Testis (tissue), 2 donors: ENCODE measurements at regions not wholly inside any gene's neighbourhood (a gene's known extent, or its start where the extent isn't known, plus 50 kb on each side); places are given as distances from the start of the nearest gene placed in this dataset.

Experiments
- DNase-seq: peaks from one replicate; pipeline ENCODE4 v3.0.0-alpha.2; 2019
- H3K27ac ChIP-seq, 2 donors: fragments of 200-600 bp; sonication (generic); one replicate each; pipeline ENCODE4 v1.5.1; 2019
- H3K27me3 ChIP-seq: fragments of 200-600 bp; sonication (generic); one replicate; pipeline ENCODE4 v1.5.1; 2019
- H3K36me3 ChIP-seq: fragments of 200-600 bp; sonication (generic); one replicate; pipeline ENCODE4 v1.5.1; 2017; ENCODE audit warnings: low read depth; ENCODE audit errors: missing control alignments
- H3K4me1 ChIP-seq: fragments of 200-600 bp; sonication (generic); one replicate; pipeline ENCODE4 v1.5.1; 2019
- H3K4me3 ChIP-seq, 2 donors: fragments of 200-600 bp; sonication (generic); one replicate each; pipeline ENCODE4 v1.5.1; 2017 to 2019
- H3K9me3 ChIP-seq: fragments of 200-600 bp; sonication (generic); one replicate; pipeline ENCODE4 v1.5.1; 2017
- CTCF ChIP-seq, 3 experiments: fragments of 450-650 bp in 2 of 3; fragments of 200-600 bp in 1 of 3; sonication (generic) in 1 of 3; IDR thresholded peaks; one replicate each; pipeline ENCODE4 v1.5.1; 2016 to 2019; ENCODE audit warnings: antibody characterized with exemption in 3 of 3, mild to moderate bottlenecking in 2 of 3, moderate library complexity in 1 of 3
- POLR2A ChIP-seq: fragments of 450-650 bp; IDR thresholded peaks from one replicate; pipeline ENCODE4 v1.6.1; 2017; ENCODE audit warnings: antibody characterized with exemption, mild to moderate bottlenecking, moderate library complexity
- WGBS, 2 donors: methylation state at CpG; one replicate each; pipeline ENCODE4 v1.1.5; 2018; 5-methylcytosine and 5-hydroxymethylcytosine counted together
- intact Hi-C: fragments of 100-400 bp; cut with DNase I; formaldehyde crosslinking; loops from one replicate; pipeline ENCODE4 v1.15.1; 2023; ENCODE audit warnings: low total_unique reads

DNA sequence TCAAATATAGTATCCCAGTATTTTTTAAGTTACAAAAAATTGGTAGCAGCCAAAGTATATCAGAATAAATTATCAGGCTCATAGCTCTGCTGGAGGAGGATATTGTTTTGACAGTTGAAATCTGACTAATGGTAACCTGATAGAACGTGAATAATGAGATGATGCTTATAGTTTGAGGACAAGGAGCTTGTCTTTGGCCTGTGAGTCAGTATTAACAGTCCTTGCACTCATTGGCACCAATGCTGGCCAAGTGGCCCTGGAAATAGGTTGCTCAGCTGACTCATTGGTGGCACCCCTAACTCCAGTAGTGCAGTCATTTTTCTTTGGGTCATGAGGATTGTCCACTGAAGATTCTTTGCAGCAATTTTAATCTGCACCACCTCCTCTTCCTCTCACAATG is 203.3 kb upstream of the JADE1 start:
- peaks cover 10% of the 10 kb centered on the region for H3K4me1 ChIP-seq
- H3K4me3 ChIP-seq, result no peak overlapping the region
- no peak for TF ChIP-seq POLR2A
- TF ChIP-seq CTCF (IDR thresholded peaks at IDR 0.05), result no peak
- H3K27ac ChIP-seq, result no peak overlapping the region
- no peaks in the 10 kb centered on the region for H3K36me3 ChIP-seq
- H3K9me3 ChIP-seq, result no peaks in the 10 kb centered on the region
- no peak for DNase-seq
- H3K27me3 ChIP-seq, result no peaks in the 10 kb centered on the region
- WGBS, 2 donors, result 71 to 91% methylated on average over 1 of the region's 1 CpG
- intact Hi-C loops, result no loop called here

- H3K4me1 ChIP-seq, result peaks cover 24% of the 10 kb centered on the region
- no peak for DNase-seq
- WGBS, 2 donors, result 75 to 76% methylated on average over 2 of the region's 2 CpGs
- no peak overlapping the region for H3K27ac ChIP-seq
- no peak overlapping the region for H3K4me3 ChIP-seq
- no peaks in the 10 kb centered on the region for H3K36me3 ChIP-seq
- no peaks in the 10 kb centered on the region for H3K27me3 ChIP-seq
- no peaks in the 10 kb centered on the region for H3K9me3 ChIP-seq
- intact Hi-C loops, result no loop called here
- no peak for TF ChIP-seq CTCF (IDR thresholded peaks at IDR 0.05)
- TF ChIP-seq POLR2A, result no peak
Measured at GRCh38 chr4:128604840-128605239, 204.7 kb upstream of the JADE1 start.

GRCh38 chr4:128604204-128604603 is 205.3 kb upstream of the JADE1 start:
- Histone ChIP-seq H3K36me3 (no peaks in the 10 kb centered on the region), H3K4me1 (peaks cover 30% of the 10 kb centered on the region), H3K4me3 (no peak overlapping the region), H3K9me3 (no peaks in the 10 kb centered on the region), H3K27ac (no peak overlapping the region), H3K27me3 (no peaks in the 10 kb centered on the region)
- intact Hi-C loops, result no loop called here
- DNase-seq, result no peak
- WGBS, 2 donors, result 95 to 98% methylated on average over 1 of the region's 1 CpG
- no peak for TF ChIP-seq POLR2A
- no peak for TF ChIP-seq CTCF (IDR thresholded peaks at IDR 0.05)

GRCh38 chr4:128603081-128603480 is 206.4 kb upstream of the JADE1 start:
- Histone ChIP-seq H3K27me3 (no peaks in the 10 kb centered on the region), H3K4me1 (peaks cover 35% of the 10 kb centered on the region), H3K9me3 (no peaks in the 10 kb centered on the region), H3K27ac (no peak overlapping the region), H3K4me3 (no peak overlapping the region), H3K36me3 (no peaks in the 10 kb centered on the region)
- TF ChIP-seq CTCF (IDR thresholded peaks at IDR 0.05), result no peak
- TF ChIP-seq POLR2A, result no peak
- intact Hi-C loops, result no loop called here
- DNase-seq, result no peak
- WGBS, 2 donors, result 83 to 100% methylated on average over 2 of the region's 2 CpGs

DNA sequence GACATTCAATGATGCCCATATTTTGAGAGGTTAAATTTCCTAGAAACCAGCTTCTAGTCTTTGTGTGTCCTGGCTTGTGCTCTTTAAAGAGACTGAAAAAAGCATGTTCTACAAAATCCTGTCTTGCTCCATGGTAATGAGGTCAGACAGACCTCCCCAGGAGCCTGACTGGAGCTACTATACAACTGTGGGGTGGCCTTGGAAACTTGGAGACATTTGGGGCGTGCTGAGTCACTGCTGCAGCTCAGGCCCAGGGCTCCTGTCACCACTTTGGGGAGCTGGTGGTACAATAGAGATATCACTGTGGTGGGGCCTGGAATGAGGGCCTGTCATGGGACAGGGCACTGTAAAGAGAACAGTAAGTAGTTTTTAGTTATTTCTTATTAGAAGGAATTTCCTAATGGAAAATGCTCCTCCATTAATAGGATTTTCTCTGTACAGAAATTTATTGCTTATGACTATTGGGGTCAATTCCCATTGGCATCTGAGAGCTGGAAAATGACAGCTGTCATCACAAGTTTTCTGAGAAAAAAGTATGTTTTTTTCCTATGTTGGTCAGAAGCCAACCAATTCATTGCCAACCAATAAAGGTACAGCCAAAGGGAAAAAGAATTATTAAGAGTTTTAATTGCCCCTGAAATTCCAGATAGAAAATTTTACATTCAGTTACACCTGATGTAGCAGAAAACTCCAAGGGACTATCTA is 207.4 kb upstream of the JADE1 start:
- H3K27me3 ChIP-seq, result no peaks in the 10 kb centered on the region
- H3K36me3 ChIP-seq, result no peaks in the 10 kb centered on the region
- H3K4me3 ChIP-seq, result no peak overlapping the region
- peak; percentile 46 for DNase-seq
- intact Hi-C loops, result no loop called here
- peaks cover 36% of the 10 kb centered on the region for H3K4me1 ChIP-seq
- H3K27ac ChIP-seq, result no peak overlapping the region
- H3K9me3 ChIP-seq, result no peaks in the 10 kb centered on the region
- TF ChIP-seq POLR2A (no peak), CTCF (IDR thresholded peaks at IDR 0.05) (no peak)
- WGBS, 2 donors, result 67 to 83% methylated on average over 1 of the region's 1 CpG
